ENCODE measurements at regions not wholly inside any gene's neighbourhood (a gene's known extent, or its start where the extent isn't known, plus 50 kb on each side); places are given as distances from the start of the nearest gene placed in this dataset.
"Not testable (repeated sequence)": the region's sequence is repeated elsewhere in the genome, so short reads cannot be mapped to it uniquely, and the experiment has no call there.

GRCh38 chr11:3537254-3537653 lies 104.5 kb downstream of the ART5 start:
- not testable (repeated sequence) for TF ChIP-seq CTCF (IDR thresholded peaks at IDR 0.05); ZFX (IDR thresholded peaks at IDR 0.05; ENCODE audit: borderline replicate concordance)
